NCI-H446 (cell line): ENCODE measurements at regions not wholly inside any gene's neighbourhood (a gene's known extent, or its start where the extent isn't known, plus 50 kb on each side); places are given as distances from the start of the nearest gene placed in this dataset.

ENCODE experiments used
- DNase-seq, 2 experiments: peaks; one replicate each; lab custom pipeline; 2025; lab: John Stamatoyannopoulos, UW

DNA sequence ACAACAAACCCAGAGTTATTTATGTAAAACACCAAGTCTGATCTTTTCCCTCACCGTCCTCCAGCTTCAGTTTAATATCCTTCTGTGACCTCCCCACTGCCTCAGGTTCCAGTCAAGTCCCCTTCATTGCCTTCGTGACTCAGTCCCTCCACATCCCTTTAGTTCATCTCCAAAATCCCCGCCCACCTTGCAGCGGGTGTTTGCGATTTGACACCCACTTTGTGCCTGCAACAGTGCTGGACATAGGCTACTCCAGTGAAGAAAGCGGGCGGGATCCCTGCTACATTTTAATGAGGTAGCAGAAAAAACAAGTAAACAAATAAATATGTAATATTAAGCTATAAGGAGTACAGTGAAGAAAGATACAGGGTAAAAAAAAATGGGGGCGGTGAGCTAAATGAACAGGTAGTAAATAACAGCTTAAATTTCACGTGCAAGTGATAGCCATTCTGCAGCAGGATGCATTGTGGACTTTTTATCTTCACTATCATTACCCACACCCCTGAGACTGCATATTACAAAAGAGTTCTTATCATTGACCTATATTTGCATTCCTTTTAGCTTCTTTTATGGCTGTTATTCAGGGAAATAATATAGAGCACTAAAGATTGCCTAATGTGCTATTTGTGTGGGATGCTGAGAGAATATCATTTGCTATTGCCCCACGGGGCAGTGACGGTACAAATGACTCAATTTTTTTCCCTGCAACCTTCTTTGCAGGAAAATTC, 222.8 kb upstream of the NUDT4 start:
- DNase-seq = no peak

GRCh38 chr12:93156086-93156716, 221.5 kb upstream of the NUDT4 start:
- peak; percentile 22 to 52 for DNase-seq

DNA sequence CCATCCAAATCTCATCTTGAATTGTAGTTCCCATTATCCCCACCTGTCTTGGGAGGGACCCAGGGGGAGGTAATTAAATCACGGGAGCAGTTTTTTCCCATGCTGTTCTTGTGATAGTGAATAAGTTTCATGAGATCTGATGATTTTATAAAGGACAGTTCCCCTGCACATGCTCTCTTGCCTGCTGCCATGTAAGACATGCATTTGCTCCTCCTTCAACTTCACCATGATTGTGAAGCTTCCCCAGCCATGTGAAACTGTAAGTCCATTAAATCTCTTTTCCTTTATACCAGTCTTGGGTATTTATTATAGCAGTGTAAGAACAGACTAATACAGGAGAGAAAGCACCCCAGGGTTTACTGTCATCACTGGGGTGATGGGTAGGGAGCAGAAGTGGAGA, 220.4 kb upstream of the NUDT4 start:
- no peak for DNase-seq

- no peak for DNase-seq
Observed at GRCh38 chr12:93158065-93158843, 219.5 kb upstream of the NUDT4 start.

- DNase-seq = no peak
Observed at GRCh38 chr12:93163260-93164036, 214.3 kb upstream of the NUDT4 start.

DNA sequence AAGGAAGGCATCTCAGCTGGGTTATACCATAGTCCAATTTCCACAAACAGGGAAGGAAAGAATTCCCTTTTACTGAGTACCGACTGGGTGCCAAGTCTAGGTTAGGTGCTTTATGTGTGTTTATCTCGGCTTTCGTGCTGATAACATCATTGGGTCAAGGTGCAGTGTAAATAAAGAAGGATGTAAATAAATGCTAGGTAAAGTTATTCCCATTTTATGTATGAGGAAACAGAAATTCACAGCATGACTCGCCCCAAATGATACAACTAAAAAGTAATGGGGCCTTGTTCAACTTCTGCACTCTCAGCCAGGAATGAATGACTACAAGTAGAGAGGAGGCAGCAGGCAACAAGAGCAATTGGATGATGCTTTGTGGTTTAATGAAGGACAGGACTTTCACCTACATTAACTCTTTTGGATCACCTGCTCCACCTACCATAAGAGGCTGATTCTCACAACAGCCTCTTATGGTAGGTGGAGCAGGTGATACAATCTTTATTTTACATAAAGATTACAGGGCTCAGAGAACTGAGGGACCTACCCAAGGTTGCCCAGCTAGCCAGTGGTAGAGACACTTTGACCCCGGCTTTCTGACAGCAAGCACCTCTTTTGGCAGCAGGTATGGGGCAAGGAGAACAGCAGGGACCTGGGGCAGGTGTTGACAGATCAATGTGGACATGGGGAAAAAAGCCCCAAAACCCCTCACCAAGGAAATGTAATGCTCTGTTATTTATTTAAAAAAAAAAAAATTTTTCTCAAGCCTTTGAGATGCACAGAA, 213.4 kb upstream of the NUDT4 start:
- no peak for DNase-seq

DNA sequence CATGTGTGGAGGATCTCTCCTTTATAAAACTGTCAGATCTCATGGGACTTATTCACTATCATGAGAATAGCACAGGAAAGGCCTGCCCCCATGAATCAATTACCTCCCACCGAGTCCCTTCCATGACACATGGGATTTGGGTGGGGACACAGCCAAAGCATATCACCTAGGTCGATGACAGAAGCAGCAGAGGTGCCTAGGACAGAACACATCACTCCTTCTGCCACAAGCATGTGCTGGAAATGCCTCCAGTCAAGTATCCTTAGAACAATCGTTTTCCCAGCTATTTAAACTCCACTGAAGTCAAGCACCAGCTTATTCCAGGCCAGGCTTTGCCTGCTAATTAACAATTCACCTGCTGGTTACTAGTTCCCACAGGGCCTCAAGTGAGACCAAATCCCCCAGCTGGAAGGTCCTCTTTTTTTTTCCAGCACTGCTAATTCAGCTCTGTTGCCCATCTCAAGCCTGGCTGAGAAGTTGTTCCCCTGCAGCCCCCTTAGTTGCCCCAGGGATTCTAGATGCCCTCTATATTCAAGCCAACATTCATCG, 212.3 kb upstream of the NUDT4 start:
- DNase-seq = no peak

- DNase-seq = no peak
Observed at GRCh38 chr12:93166541-93167307, 211.0 kb upstream of the NUDT4 start.

GRCh38 chr12:93167331-93167730, 210.4 kb upstream of the NUDT4 start:
- no peak for DNase-seq

GRCh38 chr12:93167841-93168492, 209.8 kb upstream of the NUDT4 start:
- no peak for DNase-seq

DNA sequence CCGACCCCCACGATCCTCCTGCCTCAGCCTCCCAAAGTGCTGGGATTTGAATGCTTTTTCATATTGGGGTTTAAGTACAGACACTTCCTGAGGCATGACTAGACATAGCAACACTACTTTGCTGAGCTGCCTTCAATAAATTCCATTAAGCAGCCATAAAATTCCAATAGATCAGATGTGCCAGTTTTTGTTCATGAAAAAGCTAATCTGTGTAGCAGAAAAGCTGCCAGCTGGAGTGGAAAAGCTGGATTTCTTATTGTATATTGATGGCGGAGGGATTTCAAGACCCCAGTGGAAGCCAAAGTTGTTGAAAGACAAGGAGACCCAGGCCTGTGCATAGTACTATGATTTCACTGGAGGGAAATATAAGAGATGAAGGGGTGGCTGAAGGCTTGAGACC, 209.0 kb upstream of the NUDT4 start:
- no peak for DNase-seq

- DNase-seq = no peak
Observed at GRCh38 chr12:93169536-93169935, 208.2 kb upstream of the NUDT4 start.

DNA sequence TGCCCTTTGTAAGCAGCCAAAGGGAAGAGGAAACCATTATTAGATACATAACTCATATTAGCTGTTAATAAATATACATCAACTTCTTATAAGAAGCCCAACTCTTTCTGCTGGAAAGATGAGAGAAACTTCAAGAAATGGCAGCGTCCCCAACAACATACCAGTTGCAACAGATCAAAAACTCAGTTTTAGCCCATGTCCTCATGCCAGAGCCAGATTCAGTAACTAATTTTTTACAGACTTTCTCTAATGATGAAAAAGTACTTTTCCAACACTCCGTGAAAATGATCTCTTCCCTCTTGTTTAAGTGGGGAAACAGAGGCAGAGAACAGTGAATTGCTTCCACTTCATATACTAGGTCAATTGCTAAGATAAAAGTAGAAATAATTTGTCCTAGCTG, 206.8 kb upstream of the NUDT4 start:
- no peak for DNase-seq

DNA sequence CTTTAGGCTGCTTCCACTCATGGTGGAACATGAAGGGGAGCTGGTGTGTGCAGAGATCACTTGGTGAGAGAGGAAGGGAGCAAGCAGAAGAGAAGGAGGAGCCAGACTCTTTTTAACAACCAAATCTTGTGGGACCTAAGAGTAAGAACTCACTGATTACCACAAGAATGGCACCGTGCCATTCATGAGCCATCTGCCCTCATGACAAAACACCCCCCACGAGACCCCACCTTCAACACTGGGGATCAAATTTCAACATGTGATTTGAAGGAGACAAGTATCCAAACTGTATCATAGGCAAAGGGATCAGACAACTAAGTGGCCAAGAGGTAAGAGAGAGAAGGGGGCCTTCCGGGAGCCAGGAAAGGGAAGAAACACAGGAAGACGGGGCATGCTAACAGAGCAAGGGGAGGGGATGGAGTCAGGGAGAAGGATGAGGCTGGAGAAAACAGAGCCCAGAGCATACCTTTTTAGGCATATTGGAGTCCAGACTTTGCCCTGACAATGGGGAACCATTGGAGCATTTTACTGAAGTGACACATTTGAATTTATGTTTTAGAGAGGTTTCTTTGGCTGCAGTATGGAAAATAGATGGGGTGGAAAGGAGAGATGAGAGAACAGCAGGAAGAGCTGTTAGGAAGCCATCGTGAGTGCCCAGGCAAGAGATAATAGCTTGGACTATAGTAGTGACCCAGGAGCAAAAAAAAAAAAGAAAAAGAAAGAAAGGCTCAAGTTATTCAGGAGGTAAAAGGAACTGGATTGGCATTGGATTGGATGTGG, 204.4 kb upstream of the NUDT4 start:
- peak; percentile 78 to 91 for DNase-seq

DNA sequence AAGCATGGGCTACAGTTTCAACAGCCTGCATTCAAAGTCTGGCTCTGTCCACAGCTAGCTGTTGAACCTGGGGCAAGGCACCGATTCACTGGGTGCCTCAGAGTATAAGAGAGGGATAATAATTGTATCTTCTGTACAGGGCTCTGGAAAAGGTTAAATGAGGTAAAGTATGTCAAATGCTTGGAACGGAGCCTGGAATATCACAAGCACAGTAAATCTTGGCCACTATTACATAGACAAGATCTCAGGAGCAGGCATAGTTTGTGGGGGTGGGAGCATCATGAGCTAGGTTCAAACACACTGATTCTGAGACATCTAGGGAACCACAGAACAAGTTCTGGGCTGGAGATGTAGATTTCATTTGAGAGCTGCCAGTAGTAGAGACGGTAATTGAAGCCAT, 203.7 kb upstream of the NUDT4 start:
- DNase-seq = peak; percentile 78 to 89

DNA sequence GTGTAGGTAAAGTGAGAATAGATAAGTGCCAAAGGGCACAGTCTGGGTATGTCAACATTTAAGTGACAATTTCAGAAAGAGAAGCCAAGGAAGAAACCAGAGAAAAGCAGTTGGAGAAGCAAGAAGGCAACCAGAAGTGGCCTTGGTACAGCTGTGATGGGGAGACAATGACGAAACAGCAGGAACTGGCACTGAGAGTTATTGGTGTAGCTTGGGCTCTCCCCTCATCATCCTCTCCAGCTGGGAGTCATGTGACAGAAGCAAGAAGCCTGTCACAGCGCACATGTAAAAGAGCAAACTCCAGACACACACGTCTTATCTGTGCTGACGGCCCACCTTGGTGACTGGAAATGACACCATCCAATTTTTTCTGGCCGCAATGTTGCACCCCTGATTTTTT, 203.3 kb upstream of the NUDT4 start:
- no peak for DNase-seq

DNA sequence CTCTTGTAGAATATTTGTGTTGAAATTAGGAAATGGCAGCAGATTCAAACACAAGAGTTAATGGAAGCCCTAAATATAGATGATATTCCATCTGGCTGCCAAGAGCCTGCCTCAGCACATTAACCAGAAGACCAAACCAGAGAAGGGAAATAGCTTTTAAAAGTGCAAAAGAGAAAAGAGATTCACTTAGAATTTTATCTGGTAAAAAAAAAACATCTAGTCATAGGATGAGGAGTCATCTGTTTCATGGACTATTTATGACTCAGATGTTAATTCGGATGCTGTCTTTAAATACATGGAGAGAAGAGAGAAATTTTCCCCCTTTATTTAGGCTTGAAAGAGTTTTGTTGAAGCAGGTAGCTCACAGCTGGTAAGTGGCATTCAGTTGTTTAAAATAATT, 201.6 kb upstream of the NUDT4 start:
- DNase-seq = no peak

- DNase-seq = no peak
Observed at GRCh38 chr12:93176610-93177126, 201.1 kb upstream of the NUDT4 start.
